ENCODE measurements at regions not wholly inside any gene's neighbourhood (a gene's known extent, or its start where the extent isn't known, plus 50 kb on each side); places are given as distances from the start of the nearest gene placed in this dataset.

GRCh38 chr13:105787632-105788031 lies 747.8 kb downstream of the EFNB2 start:
- TF ChIP-seq EZH2phosphoT487 (IDR thresholded peaks at IDR 0.05; ENCODE audit: insufficient read depth, low read depth) (no peak), EZH2 (IDR thresholded peaks at IDR 0.05; ENCODE audit: insufficient read depth, poor library complexity, severe bottlenecking) (no peak)
